PC-9 (cell line): ENCODE measurements at regions not wholly inside any gene's neighbourhood (a gene's known extent, or its start where the extent isn't known, plus 50 kb on each side); places are given as distances from the start of the nearest gene placed in this dataset.

Experiments
- CTCF ChIP-seq: fragments of 200-600 bp; sonication (generic); conservative IDR thresholded peaks from 2 replicates; pipeline ENCODE4 v1.6.1; 2017; ENCODE audit warnings: mixed run types, antibody characterized with exemption, mild to moderate bottlenecking, moderate library complexity
- EZH2 ChIP-seq: fragments of 200-600 bp; sonication (generic); IDR thresholded peaks from 2 replicates; pipeline ENCODE4 v1.8.0; 2017; ENCODE audit warnings: antibody characterized with exemption, low read depth

GRCh38 chr5:7210549-7210948 lies 185.4 kb upstream of the ADCY2 start:
- TF ChIP-seq CTCF = no peak
- no peak for TF ChIP-seq EZH2
